ENCODE measurements at regions not wholly inside any gene's neighbourhood (a gene's known extent, or its start where the extent isn't known, plus 50 kb on each side); places are given as distances from the start of the nearest gene placed in this dataset.

- Histone ChIP-seq H3K4me1 (ENCODE audit: control insufficient read depth in 2 of 3, insufficient read depth in 2 of 3, low read depth in 1 of 3, low read length in 3 of 3) (no peaks in the 10 kb centered on the region), H3K27ac (ENCODE audit: low read depth in 2 of 2, low read length in 2 of 2) (no peak overlapping the region), H3K9ac (ENCODE audit: low read length in 3 of 3) (no peak overlapping the region), H3K36me3 (ENCODE audit: control insufficient read depth in 2 of 3, insufficient read depth in 3 of 3, low read length in 3 of 3) (no peaks in the 10 kb centered on the region), H3K4me3 (ENCODE audit: low read length in 3 of 3) (no peak overlapping the region), H3K9me3 (ENCODE audit: control insufficient read depth in 2 of 3, insufficient read depth in 1 of 3, low read length in 3 of 3) (peaks cover 0 to 16% (median 5%) of the 10 kb centered on the region in 3 donors), H3K27me3 (ENCODE audit: control insufficient read depth, insufficient read depth, low read length) (no peaks in the 10 kb centered on the region)
- intact Hi-C loops (cut with DNase I): no loop called here
- DNase-seq: no peak
- TF ChIP-seq CTCF (IDR thresholded peaks at IDR 0.05; ENCODE audit: borderline replicate concordance, extremely low read depth, insufficient read depth): no peak
- FAIRE-seq: no peak
These were observed 135.4 kb downstream of the NRN1 start for GRCh38 chr6:5871296-5871695.

- Histone ChIP-seq H3K4me1 (ENCODE audit: control insufficient read depth in 2 of 3, insufficient read depth in 2 of 3, low read depth in 1 of 3, low read length in 3 of 3) (no peaks in the 10 kb centered on the region), H3K36me3 (ENCODE audit: control insufficient read depth in 2 of 3, insufficient read depth in 3 of 3, low read length in 3 of 3) (no peaks in the 10 kb centered on the region), H3K4me3 (ENCODE audit: low read length in 3 of 3) (no peak overlapping the region), H3K9me3 (ENCODE audit: control insufficient read depth in 2 of 3, insufficient read depth in 1 of 3, low read length in 3 of 3) (peaks cover 0 to 16% (median 5%) of the 10 kb centered on the region in 3 donors), H3K27me3 (ENCODE audit: control insufficient read depth, insufficient read depth, low read length) (no peaks in the 10 kb centered on the region), H3K9ac (ENCODE audit: low read length in 3 of 3) (no peak overlapping the region), H3K27ac (ENCODE audit: low read depth in 2 of 2, low read length in 2 of 2) (no peak overlapping the region)
- intact Hi-C loops (cut with DNase I): no loop called here
- DNase-seq: no peak
- TF ChIP-seq CTCF (IDR thresholded peaks at IDR 0.05; ENCODE audit: borderline replicate concordance, extremely low read depth, insufficient read depth): no peak
- FAIRE-seq: no peak
These were observed 137.0 kb downstream of the NRN1 start for GRCh38 chr6:5869676-5870075.

- Histone ChIP-seq H3K36me3 (ENCODE audit: control insufficient read depth in 2 of 3, insufficient read depth in 3 of 3, low read length in 3 of 3) (no peaks in the 10 kb centered on the region), H3K27me3 (ENCODE audit: control insufficient read depth, insufficient read depth, low read length) (no peaks in the 10 kb centered on the region), H3K27ac (ENCODE audit: low read depth in 2 of 2, low read length in 2 of 2) (no peak overlapping the region), H3K9me3 (ENCODE audit: control insufficient read depth in 2 of 3, insufficient read depth in 1 of 3, low read length in 3 of 3) (peaks cover 0 to 19% (median 5%) of the 10 kb centered on the region in 3 donors), H3K9ac (ENCODE audit: low read length in 3 of 3) (no peak overlapping the region), H3K4me3 (ENCODE audit: low read length in 3 of 3) (no peak overlapping the region), H3K4me1 (ENCODE audit: control insufficient read depth in 2 of 3, insufficient read depth in 2 of 3, low read depth in 1 of 3, low read length in 3 of 3) (no peaks in the 10 kb centered on the region)
- no peak for TF ChIP-seq CTCF (IDR thresholded peaks at IDR 0.05; ENCODE audit: borderline replicate concordance, extremely low read depth, insufficient read depth)
- DNase-seq (no peak), FAIRE-seq (no peak)
- intact Hi-C loops (cut with DNase I): no loop called here
These were observed 137.5 kb downstream of the NRN1 start for GRCh38 chr6:5869261-5869660.

GRCh38 chr6:5866547-5867051 lies 140.1 kb downstream of the NRN1 start:
- H3K9ac ChIP-seq (ENCODE audit: low read length in 3 of 3): no peak overlapping the region
- no peaks in the 10 kb centered on the region for H3K4me1 ChIP-seq (ENCODE audit: control insufficient read depth in 2 of 3, insufficient read depth in 2 of 3, low read depth in 1 of 3, low read length in 3 of 3)
- peaks cover 0 to 13% (median 0%) of the 10 kb centered on the region in 3 donors for H3K9me3 ChIP-seq (ENCODE audit: control insufficient read depth in 2 of 3, insufficient read depth in 1 of 3, low read length in 3 of 3)
- FAIRE-seq (no peak), DNase-seq (peak in 4 of 5 donors; percentile 58 to 90 (median 75))
- no peak for TF ChIP-seq CTCF (IDR thresholded peaks at IDR 0.05; ENCODE audit: borderline replicate concordance, extremely low read depth, insufficient read depth)
- no peak overlapping the region for H3K27ac ChIP-seq (ENCODE audit: low read depth in 2 of 2, low read length in 2 of 2)
- no peaks in the 10 kb centered on the region for H3K36me3 ChIP-seq (ENCODE audit: control insufficient read depth in 2 of 3, insufficient read depth in 3 of 3, low read length in 3 of 3)
- peak overlapping the region; percentile 1 to 61 (median 58) for H3K4me3 ChIP-seq (ENCODE audit: low read length in 3 of 3)
- H3K27me3 ChIP-seq (ENCODE audit: control insufficient read depth, insufficient read depth, low read length): no peaks in the 10 kb centered on the region
- intact Hi-C loops (cut with DNase I): no loop called here

All from kidney (tissue), 13 donors.